Suppressor macrophage (primary cell): ENCODE measurements at regions not wholly inside any gene's neighbourhood (a gene's known extent, or its start where the extent isn't known, plus 50 kb on each side); places are given as distances from the start of the nearest gene placed in this dataset.

ENCODE experiments used
- DNase-seq, 4 experiments: peaks; one replicate each; pipeline ENCODE4 v3.0.0-alpha.2; 2020 to 2022

- DNase-seq: no peak
Measured at GRCh38 chr4:178306565-178306964, 864.3 kb upstream of the AGA start.

DNA sequence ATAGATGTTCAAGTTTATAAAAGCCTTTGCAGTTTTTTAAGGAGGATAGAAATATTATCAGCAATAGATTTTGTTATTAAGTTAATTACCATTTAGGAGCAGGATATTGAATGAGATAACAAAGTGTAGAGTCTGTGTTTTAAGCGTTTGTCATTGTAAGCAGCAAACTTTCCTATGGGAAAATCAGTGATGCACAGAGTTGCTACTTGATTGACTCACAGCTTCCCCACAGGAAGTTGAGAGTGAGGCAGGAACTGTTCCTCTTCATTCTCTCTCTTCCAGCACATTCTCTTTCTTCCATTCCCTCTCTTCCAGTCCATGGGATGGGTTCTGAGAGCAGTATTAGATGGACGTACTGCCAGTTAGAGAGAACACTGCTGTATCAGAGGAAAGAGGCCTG, 867.7 kb upstream of the AGA start:
- no peak for DNase-seq

GRCh38 chr4:178311997-178312396, 869.8 kb upstream of the AGA start:
- DNase-seq: no peak

DNA sequence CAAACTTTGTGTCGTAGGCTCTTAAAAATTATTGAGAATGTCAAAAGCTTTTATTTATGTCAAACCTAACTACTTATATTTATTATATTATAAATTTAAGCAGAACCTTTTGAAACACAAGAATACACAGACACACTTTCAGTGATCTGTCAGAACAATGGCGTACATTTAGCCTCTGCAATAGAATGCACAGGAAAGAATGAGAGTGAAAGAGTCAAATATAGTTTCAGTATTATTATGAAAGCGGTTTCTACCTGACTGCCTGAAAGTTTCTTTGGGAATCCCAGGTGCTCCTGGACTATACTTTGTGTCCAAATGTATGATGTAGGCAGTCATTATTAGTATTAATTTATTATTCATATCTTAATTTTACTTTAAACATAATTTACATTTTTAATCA, 872.0 kb upstream of the AGA start:
- no peak for DNase-seq

DNA sequence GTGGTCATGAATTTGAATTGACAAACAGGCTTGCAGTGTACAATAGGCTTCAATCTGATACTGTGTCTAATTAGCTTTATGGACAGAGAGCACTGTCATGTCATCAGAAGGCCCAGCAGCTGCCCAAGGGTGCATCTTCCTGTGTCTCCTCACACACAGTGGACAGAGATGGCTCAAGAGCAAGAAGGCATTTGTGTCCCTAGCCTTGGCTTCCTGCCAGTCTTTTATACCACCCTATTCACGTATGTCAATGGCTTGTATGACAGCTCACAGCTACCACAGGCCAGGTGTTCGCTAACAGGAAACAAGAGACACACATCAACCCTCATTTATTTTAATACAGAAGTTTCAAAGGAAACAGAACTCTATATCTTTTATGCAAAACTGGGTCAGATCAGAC, 874.0 kb upstream of the AGA start:
- DNase-seq: no peak

DNA sequence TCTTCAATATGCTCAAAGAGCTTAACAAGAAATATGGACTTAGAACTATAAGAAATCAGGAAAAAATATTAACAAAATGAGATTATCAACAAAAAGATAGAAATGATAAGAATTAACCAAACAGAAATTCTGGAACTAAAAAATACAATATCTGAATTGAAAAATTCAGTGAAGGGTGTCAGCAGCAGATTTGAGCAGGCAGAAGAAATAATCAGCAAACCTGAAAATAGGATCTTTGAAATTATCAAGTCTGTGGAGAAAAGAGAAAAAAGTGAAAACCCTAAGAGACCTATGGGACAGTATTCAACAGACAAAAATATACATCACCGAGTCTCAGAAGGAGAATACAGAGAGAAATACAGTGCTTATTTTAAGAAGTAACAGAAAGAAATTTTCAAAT, 877.8 kb upstream of the AGA start:
- DNase-seq: no peak

DNA sequence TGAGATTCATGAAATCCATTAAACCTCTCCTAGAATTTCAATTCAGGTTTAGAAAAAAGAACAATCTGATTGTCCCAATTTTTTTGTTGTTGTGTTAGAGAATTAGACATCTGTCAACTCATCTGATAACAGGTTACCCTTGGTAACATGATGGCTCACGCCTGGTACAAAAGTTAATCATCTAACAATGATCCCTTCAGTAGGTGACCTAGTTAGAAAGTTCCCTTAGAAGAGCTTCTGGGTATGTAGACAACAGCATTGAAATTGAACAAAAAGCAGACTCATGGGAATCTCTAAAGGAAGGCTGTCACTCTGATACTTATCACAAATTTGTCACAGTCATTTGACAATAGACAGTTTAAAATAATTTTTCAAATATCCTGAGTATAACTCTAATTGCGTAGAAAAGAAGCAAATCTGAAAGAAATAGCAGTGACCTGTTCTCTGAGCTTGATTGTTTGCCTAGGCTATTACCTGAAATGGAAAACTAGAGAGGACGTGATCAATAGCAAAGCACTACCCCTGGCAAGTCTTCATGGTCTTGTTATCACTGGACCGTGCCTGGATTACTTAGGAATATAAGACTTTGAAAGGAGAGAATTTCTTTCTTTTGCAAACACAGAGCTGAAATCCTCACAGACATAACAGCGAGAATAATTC, 880.4 kb upstream of the AGA start:
- DNase-seq: no peak

DNA sequence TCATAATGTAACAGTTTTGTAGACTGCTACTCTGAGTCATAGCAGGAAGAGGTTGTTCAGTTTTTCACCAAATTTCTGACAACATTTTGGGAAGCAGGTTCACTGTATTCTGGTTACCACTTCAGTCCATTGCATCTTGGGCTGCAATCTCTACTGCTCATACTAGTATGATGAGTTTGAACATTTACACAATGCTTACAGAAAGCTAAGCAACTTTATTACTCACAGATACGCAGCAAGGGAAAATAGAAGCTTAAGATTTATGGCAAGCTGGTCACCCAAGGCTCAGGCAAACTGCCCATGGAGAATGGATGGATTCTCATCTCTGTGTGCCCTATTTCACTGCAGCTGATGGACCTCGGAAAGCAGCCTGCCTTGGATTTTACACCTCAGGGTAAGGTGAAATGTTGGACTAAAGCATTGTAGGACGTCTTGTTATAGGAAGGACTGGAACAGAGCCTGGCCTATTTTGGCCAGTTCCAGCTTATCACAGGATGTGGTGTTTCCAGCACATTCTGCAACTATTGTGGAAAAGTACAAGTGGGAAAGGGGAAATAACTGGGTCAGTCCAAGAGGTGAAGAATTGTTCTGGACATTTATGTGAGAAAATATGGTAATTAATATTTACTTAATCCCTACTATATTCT, 887.1 kb upstream of the AGA start:
- DNase-seq: no peak

DNA sequence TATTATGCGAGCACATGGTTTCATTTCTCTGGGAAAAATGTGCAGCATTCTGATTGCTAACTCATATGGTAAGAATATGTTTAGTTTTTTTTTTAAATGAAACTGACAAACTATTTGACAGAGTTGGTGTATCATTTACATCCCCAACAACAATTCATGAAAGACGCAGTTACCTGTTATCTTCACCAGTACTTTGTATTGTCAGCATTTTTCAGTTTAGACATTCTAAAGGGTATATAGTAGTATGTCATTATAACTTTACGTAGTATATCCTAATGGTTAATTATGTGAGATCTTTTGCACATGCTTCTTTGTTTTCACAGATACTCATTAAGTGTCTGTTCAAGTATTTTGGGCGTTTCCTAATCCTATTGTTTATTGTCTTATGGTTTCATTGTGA, 891.1 kb upstream of the AGA start:
- no peak for DNase-seq

DNA sequence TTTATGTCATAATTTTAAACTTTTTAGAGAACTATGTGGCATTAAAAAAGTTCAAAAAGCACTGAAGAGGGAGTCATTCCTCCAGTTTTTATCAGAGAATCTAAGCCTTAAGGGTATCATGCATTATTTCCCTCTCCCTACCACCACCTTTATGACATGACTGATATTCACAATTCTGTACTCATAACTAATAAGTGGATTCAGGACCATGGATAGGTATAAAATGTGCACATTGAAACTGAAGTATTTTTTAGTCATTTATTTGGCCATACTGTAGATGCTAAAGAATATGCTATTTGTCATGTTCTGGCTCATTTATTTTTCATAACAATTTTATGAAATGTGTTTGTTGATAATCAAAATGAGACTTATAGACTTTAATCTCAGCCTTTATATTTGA, 897.5 kb upstream of the AGA start:
- no peak for DNase-seq

DNA sequence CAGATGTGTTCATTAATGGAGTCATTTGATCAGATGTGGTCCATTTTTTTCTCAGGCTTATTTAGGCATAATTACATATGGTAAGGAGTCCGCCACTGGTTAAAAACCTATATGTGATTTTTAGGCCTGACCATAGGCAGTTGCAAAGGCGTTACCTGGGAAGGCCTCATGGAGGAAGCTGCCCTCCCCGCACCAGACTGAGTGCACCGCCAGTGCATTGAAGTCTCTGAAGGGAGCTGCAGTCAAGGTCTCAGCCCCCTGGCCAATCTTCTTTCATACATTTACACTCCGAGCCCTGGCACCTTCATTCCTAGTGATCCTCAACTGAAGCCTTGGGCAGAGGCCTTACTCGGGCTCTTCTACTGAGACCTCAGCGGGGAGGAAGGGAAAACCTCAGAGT, 898.2 kb upstream of the AGA start:
- no peak for DNase-seq

DNA sequence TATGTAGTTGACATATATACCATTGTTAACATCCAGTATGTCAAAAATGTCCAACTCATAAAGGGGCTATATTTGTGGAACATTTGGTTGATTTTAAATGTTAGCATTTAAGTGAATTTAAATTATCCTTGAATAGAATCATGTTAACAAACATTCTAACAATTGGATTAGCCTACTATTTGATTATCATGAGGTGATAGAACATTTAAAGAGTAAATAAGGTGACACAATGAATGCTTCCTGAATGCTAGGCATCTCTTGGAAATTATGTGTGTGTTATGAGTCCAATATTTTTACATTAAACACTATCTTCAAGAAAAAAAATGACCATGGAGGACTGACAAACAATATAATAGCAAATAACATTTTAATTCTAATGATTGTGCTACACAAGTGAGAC, 901.9 kb upstream of the AGA start:
- DNase-seq: no peak

GRCh38 chr4:178347111-178347510, 904.9 kb upstream of the AGA start:
- DNase-seq: no peak

GRCh38 chr4:178349601-178350000, 907.4 kb upstream of the AGA start:
- no peak for DNase-seq

GRCh38 chr4:178351185-178351584, 908.9 kb upstream of the AGA start:
- DNase-seq: no peak

GRCh38 chr4:178356725-178357124, 914.5 kb upstream of the AGA start:
- no peak for DNase-seq

- DNase-seq: no peak
Measured at GRCh38 chr4:178385481-178385880, 943.2 kb upstream of the AGA start.

DNA sequence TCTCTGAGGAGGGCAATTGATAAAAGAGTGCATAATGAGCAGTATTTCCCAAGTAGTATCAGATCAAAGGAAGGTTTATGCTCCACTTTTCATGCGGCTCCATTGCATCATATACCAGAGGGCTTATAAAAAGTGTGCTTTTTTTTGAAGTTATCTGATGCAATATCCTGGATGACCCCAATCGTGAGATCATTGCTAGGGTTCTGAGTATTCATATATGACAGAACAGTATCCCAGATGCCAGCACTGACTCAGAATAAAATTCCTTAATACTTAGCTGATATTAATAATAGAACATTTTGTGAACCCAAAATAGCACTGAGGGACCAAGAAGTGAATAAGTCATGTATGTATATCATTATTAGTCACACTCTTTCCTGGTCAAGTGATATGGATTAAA, 945.5 kb upstream of the AGA start:
- DNase-seq: no peak

GRCh38 chr4:178395798-178396197, 953.6 kb upstream of the AGA start:
- DNase-seq: no peak

- DNase-seq: no peak
Measured at GRCh38 chr4:178412455-178412854, 970.2 kb upstream of the AGA start.

- DNase-seq: no peak
Measured at GRCh38 chr4:178414042-178414441, 971.8 kb upstream of the AGA start.

GRCh38 chr4:178414881-178415446, 972.7 kb upstream of the AGA start:
- no peak for DNase-seq

DNA sequence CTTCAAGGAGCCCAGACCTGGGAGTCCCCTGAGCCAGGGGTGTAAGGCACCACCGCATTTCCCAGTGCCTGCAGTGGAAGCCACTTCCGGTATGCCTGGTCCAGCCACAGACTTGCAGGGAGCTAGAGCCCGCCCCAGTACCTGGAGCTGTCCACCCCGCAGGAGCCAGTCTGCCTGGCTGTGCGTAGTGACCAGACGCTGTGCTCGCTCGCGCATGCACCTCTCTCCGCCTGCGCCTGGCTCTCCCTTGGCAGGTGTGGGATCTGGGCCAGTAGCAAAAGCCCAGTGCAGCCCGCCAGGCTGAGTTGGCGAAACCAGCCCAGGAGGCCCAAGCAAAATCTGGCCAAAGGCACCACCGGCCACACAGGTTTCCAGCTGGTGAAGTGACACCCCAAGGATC, 973.7 kb upstream of the AGA start:
- DNase-seq: no peak

GRCh38 chr4:178423366-178423765, 981.1 kb upstream of the AGA start:
- no peak for DNase-seq

- DNase-seq: no peak
Measured at GRCh38 chr4:178426871-178427270, 984.6 kb upstream of the AGA start.
